ENCODE measurements at regions not wholly inside any gene's neighbourhood (a gene's known extent, or its start where the extent isn't known, plus 50 kb on each side); places are given as distances from the start of the nearest gene placed in this dataset.

GRCh38 chr3:66667263-66667662, 166.4 kb upstream of the LRIG1 start:
- Histone ChIP-seq H3K9me1 (replicated peaks; ENCODE audit: control insufficient read depth, extremely low read depth, insufficient read depth, low read length) (no peaks in the 10 kb centered on the region), H3K4me1 (ENCODE audit: control insufficient read depth, extremely low read depth, insufficient read depth, low read length) (no peaks in the 10 kb centered on the region), H3K27me3 (ENCODE audit: control insufficient read depth in 2 of 2, insufficient read depth in 2 of 2, low read length in 2 of 2) (peaks cover 3 to 4% of the 10 kb centered on the region in 2 experiments), H3K9ac (replicated peaks; ENCODE audit: extremely low read depth, insufficient read depth, low read length) (no peak overlapping the region), H3K36me3 (ENCODE audit: control insufficient read depth in 2 of 2, extremely low read depth in 1 of 2, insufficient read depth in 2 of 2, low read length in 2 of 2) (no peaks in the 10 kb centered on the region), H3K79me2 (ENCODE audit: control insufficient read depth, insufficient read depth, low read length) (no peaks in the 10 kb centered on the region), H3K4me3 (replicated peaks in 1 of 3; ENCODE audit: insufficient read depth in 1 of 3, low read depth in 1 of 3, low read length in 3 of 3) (no peak overlapping the region), H3K4me2 (ENCODE audit: insufficient read depth, low read length) (no peak overlapping the region), H2AFZ (ENCODE audit: low read depth, low read length) (no peak overlapping the region), H3K27ac (ENCODE audit: insufficient read depth, low read depth, low read length) (no peak overlapping the region), H4K20me1 (replicated peaks; ENCODE audit: control insufficient read depth, extremely low read depth, insufficient read depth, low read length) (no peaks in the 10 kb centered on the region), H3K9me3 (replicated peaks; ENCODE audit: control insufficient read depth, insufficient read depth, low read length) (no peaks in the 10 kb centered on the region)
- TF ChIP-seq EZH2 (IDR thresholded peaks at IDR 0.05; ENCODE audit: borderline replicate concordance, low read depth, low read length, severe bottlenecking) = no peak
- no peak for TF ChIP-seq MYC (IDR thresholded peaks at IDR 0.05; ENCODE audit: low read depth, low read length)
- TF ChIP-seq JUN (IDR thresholded peaks at IDR 0.05; ENCODE audit: borderline replicate concordance, insufficient read depth, insufficient read length, low read depth) = no peak
- TF ChIP-seq GATA2 (IDR thresholded peaks at IDR 0.05; ENCODE audit: insufficient read depth, insufficient read length, low read depth, low read length) = no peak
- no peak for TF ChIP-seq MAX (IDR thresholded peaks at IDR 0.05; ENCODE audit: insufficient read depth, insufficient read length)
- TF ChIP-seq CTCF (IDR thresholded peaks at IDR 0.05; ENCODE audit: extremely low read depth in 1 of 2, insufficient read depth in 1 of 2, low read depth in 1 of 2, low read length in 2 of 2) = no peak
- no peak for TF ChIP-seq FOS (IDR thresholded peaks at IDR 0.05; ENCODE audit: borderline replicate concordance, insufficient read depth, low read length)
- TF ChIP-seq POLR2AphosphoS5 (IDR thresholded peaks at IDR 0.05; ENCODE audit: insufficient read depth, low read depth, low read length) = no peak
- no peak for TF ChIP-seq POLR2A (IDR thresholded peaks at IDR 0.05; ENCODE audit: low read depth, low read length)
- ChIA-PET POLR2A (no interaction called here), CTCF (no interaction called here)
- dilution Hi-C loops (cut with MboI; ENCODE audit: extremely low pct_ligation_motif_present, low sequenced_read_pairs) = no loop called here
- FAIRE-seq = no peak
- no peak for DNase-seq (ENCODE audit: low read depth, low spot score)
- no TSS peak for BruUV-seq (replicated peaks)
- intact Hi-C loops (cut with micrococcal nuclease) = no loop called here

Data from endothelial cell of umbilical vein (primary cell).